Choroid plexus epithelial cell (primary cell): ENCODE measurements at regions not wholly inside any gene's neighbourhood (a gene's known extent, or its start where the extent isn't known, plus 50 kb on each side); places are given as distances from the start of the nearest gene placed in this dataset.

Experiments
- DNase-seq: peaks from one replicate; pipeline ENCODE4 v3.0.0-alpha.2; 2010; ENCODE audit warnings: low read depth
- H3K4me3 ChIP-seq: 2 replicates; pipeline ENCODE4 v1.5.1; 2011; ENCODE audit warnings: low read depth, mild to moderate bottlenecking, control low read depth, low read length, moderate library complexity
- CTCF ChIP-seq: conservative IDR thresholded peaks from 2 replicates; pipeline ENCODE4 v1.5.1; 2011; ENCODE audit warnings: low read depth, mild to moderate bottlenecking, control low read depth, inconsistent platforms, low read length, moderate library complexity

- no peak for TF ChIP-seq CTCF
- no peak overlapping the region for H3K4me3 ChIP-seq
- DNase-seq, result no peak
Observed at GRCh38 chr2:185475914-185476313, 262.7 kb upstream of the FSIP2 start.

GRCh38 chr2:185477452-185477851, 261.2 kb upstream of the FSIP2 start:
- no peak for DNase-seq
- H3K4me3 ChIP-seq, result no peak overlapping the region
- TF ChIP-seq CTCF, result no peak

DNA sequence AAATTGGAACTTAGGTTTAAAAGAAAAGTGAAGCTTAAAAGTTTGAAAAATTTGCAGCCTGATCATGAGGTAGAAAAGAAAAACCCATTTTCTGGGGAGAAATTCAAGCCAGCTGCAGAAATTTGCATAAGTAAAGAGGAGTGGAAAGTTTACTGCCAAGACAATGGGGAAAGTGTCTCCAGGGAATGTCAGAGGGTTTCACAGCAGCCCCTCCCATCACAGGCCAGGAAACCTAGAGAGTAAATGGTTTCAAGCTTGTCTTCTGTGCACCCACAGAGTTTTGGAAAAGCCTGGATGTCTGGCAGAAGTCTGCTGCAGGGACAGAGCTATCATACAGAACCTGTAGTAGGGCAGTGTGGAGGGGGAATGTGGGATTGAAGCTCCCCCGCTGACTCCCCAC, 254.0 kb upstream of the FSIP2 start:
- H3K4me3 ChIP-seq, result no peak overlapping the region
- TF ChIP-seq CTCF, result no peak
- DNase-seq, result no peak

- no peak for DNase-seq
- no peak for TF ChIP-seq CTCF
- H3K4me3 ChIP-seq, result no peak overlapping the region
Observed at GRCh38 chr2:185502351-185502750, 236.3 kb upstream of the FSIP2 start.

GRCh38 chr2:185507719-185508118, 230.9 kb upstream of the FSIP2 start:
- no peak for TF ChIP-seq CTCF
- no peak overlapping the region for H3K4me3 ChIP-seq
- no peak for DNase-seq

DNA sequence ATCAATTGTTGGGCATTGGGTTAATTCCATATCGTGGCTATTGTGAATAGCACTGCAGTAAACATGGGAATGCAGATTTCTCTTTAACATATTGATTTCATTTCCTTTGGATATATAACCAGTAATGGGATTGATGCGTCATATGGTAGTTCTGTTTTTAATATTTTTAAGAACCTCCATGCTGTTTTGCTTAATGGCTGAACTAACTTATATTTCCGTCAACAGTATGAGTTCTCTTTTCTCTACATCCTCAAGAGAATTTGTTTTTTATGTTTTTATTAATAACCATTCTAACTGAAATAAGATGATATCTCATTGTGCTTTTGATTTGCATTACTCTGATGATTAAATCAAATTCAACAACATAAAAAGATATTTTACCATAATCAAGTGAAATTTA, 228.5 kb upstream of the FSIP2 start:
- TF ChIP-seq CTCF, result no peak
- H3K4me3 ChIP-seq, result no peak overlapping the region
- no peak for DNase-seq

- H3K4me3 ChIP-seq, result no peak overlapping the region
- no peak for TF ChIP-seq CTCF
- no peak for DNase-seq
Observed at GRCh38 chr2:185511925-185512324, 226.7 kb upstream of the FSIP2 start.
